Stomach (tissue), 4 donors: ENCODE measurements at regions not wholly inside any gene's neighbourhood (a gene's known extent, or its start where the extent isn't known, plus 50 kb on each side); places are given as distances from the start of the nearest gene placed in this dataset.

Source experiments
- EP300 ChIP-seq: sonication (generic); formaldehyde crosslinking; IDR thresholded peaks from one replicate; pipeline ENCODE4 v1.6.1; 2017; ENCODE audit warnings: antibody characterized with exemption
- POLR2A ChIP-seq, 4 donors: fragments of 450-650 bp; IDR thresholded peaks; one replicate each; pipeline ENCODE4 v1.6.1; 2016; ENCODE audit warnings: antibody characterized with exemption in 4 of 4, control low read depth in 2 of 4, mild to moderate bottlenecking in 1 of 4, moderate library complexity in 1 of 4
- POLR2AphosphoS5 ChIP-seq, 3 donors: sonication (generic); formaldehyde crosslinking; IDR thresholded peaks; one replicate each; pipeline ENCODE4 v1.6.1; 2016; ENCODE audit warnings: antibody characterized with exemption in 3 of 3
- TF ChIP-seq, protein P1 (sequence below), 7 experiments: fragments of 450-650 bp in 4 of 7; fragments of 200-600 bp in 3 of 7; sonication (generic) in 3 of 7; IDR thresholded peaks; one replicate each; pipeline ENCODE4 v1.5.1; 2016 to 2019; ENCODE audit warnings: antibody characterized with exemption in 7 of 7, control low read depth in 2 of 7, mild to moderate bottlenecking in 1 of 7

DNA sequence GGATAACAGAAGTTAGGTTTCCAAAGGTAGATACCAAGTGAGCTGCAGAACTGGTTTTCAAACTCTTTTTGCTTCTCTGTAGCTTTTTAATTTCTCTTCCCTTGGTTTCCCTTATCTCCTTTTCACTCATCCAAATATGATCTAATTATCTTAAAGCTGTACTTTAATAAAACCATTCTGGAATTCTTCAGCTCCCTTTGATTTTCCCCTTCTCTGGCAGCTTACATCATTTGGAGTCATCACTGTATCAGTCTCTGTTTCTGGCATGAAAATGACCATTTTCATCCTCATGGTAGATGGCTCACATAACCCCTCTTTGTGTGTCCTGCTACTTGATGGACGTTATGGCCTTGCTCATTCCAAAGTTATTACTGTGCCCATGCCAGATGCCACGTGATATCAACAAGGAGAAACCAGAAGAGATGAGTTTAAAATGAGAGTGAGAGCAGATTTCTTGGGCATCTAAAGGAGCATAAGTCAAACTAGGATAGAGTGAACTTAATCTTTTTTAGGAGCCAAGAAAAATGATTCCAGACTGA is 620.2 kb downstream of the QKI start:
- TF ChIP-seq, protein P1, sequence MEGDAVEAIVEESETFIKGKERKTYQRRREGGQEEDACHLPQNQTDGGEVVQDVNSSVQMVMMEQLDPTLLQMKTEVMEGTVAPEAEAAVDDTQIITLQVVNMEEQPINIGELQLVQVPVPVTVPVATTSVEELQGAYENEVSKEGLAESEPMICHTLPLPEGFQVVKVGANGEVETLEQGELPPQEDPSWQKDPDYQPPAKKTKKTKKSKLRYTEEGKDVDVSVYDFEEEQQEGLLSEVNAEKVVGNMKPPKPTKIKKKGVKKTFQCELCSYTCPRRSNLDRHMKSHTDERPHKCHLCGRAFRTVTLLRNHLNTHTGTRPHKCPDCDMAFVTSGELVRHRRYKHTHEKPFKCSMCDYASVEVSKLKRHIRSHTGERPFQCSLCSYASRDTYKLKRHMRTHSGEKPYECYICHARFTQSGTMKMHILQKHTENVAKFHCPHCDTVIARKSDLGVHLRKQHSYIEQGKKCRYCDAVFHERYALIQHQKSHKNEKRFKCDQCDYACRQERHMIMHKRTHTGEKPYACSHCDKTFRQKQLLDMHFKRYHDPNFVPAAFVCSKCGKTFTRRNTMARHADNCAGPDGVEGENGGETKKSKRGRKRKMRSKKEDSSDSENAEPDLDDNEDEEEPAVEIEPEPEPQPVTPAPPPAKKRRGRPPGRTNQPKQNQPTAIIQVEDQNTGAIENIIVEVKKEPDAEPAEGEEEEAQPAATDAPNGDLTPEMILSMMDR (IDR thresholded peaks at IDR 0.05) = no peak
- TF ChIP-seq EP300 (no peak), POLR2A (IDR thresholded peaks at IDR 0.05) (no peak), POLR2AphosphoS5 (IDR thresholded peaks at IDR 0.05) (no peak)
